HL-60 (cell line): ENCODE measurements at regions not wholly inside any gene's neighbourhood (a gene's known extent, or its start where the extent isn't known, plus 50 kb on each side); places are given as distances from the start of the nearest gene placed in this dataset.

Source experiments
- SPI1 ChIP-seq: IDR thresholded peaks from 2 replicates; pipeline ENCODE4 v1.6.1; 2012; ENCODE audit warnings: low read depth, mild to moderate bottlenecking, borderline replicate concordance
- TF ChIP-seq, protein P1 (sequence below): IDR thresholded peaks from one replicate; pipeline ENCODE4 v1.5.1; 2011; ENCODE audit warnings: low read length, control low read depth, inconsistent platforms; ENCODE audit not compliant: insufficient read depth

DNA sequence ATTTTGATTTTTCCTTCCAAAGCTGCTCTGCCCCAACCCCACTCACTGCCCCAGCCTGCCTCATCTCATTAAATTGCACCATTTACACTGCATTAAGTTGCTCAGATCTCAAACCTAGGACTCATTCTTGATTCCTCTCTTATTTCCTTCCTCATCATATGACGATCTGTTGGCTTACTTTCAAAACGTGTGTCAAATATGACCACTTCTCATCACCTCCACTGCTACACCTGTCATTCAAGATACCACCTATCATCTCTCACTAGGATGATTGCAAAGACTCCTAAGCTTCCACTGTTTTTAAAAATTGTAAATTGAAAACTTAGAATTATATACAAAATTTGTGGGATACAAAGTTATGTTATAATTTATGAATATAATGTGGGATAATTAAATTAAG is 147.1 kb downstream of the DCK start:
- TF ChIP-seq, protein P1, sequence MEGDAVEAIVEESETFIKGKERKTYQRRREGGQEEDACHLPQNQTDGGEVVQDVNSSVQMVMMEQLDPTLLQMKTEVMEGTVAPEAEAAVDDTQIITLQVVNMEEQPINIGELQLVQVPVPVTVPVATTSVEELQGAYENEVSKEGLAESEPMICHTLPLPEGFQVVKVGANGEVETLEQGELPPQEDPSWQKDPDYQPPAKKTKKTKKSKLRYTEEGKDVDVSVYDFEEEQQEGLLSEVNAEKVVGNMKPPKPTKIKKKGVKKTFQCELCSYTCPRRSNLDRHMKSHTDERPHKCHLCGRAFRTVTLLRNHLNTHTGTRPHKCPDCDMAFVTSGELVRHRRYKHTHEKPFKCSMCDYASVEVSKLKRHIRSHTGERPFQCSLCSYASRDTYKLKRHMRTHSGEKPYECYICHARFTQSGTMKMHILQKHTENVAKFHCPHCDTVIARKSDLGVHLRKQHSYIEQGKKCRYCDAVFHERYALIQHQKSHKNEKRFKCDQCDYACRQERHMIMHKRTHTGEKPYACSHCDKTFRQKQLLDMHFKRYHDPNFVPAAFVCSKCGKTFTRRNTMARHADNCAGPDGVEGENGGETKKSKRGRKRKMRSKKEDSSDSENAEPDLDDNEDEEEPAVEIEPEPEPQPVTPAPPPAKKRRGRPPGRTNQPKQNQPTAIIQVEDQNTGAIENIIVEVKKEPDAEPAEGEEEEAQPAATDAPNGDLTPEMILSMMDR, result no peak
- TF ChIP-seq SPI1, result no peak
